ENCODE measurements at regions not wholly inside any gene's neighbourhood (a gene's known extent, or its start where the extent isn't known, plus 50 kb on each side); places are given as distances from the start of the nearest gene placed in this dataset.
"Not testable (repeated sequence)": the region's sequence is repeated elsewhere in the genome, so short reads cannot be mapped to it uniquely, and the experiment has no call there.

GRCh38 chr19:27729332-27729731, 1483.6 kb downstream of the UQCRFS1 start:
- H3K4me3 ChIP-seq (ENCODE audit: low read depth, low read length): no peak overlapping the region

GRCh38 chr19:27722625-27723024, 1490.3 kb downstream of the UQCRFS1 start:
- H3K4me3 ChIP-seq (ENCODE audit: low read depth, low read length): no peak overlapping the region

GRCh38 chr19:27720155-27720554, 1492.8 kb downstream of the UQCRFS1 start:
- H3K4me3 ChIP-seq (ENCODE audit: low read depth, low read length): no peak overlapping the region

DNA sequence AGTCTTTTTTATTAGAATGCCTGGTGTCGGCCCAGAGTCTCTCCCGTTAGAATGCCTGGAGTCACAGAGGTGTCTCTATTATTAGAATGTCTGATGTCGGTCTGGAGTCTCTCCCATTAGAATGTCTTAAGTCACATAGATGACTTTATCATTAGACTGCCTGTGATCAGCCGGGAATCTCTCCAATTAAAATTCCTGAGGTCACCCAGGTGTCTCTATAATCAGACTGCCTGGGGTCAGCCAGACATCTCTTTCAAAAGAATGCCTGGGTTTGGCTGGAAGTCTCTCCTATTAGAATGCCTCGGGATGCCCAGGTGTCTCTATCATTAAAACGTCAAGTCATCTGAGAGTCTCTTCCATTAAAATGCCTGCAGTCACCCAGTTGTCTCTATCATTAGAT, 1493.9 kb downstream of the UQCRFS1 start:
- H3K4me3 ChIP-seq (ENCODE audit: low read depth, low read length): no peak overlapping the region

DNA sequence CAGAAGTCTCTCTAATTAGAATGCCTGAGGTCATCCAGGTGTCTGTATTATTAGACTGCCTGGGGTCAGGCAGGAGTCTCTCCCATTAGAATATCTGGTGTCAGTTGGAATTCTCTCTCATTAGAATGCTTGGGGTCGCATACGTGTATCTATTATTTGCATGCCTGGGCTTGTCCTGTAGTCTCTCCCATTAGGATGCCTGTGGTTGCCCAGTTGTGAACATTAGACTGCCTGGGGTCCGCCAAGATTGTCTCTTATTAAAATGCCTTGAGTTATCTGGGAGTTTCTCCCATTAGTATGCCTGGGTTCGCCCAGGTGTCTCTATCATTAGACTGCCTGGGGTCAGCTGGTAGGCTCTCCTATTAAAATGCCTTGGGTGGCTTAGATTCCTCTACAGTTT, 1494.7 kb downstream of the UQCRFS1 start:
- H3K4me3 ChIP-seq (ENCODE audit: low read depth, low read length): no peak overlapping the region

DNA sequence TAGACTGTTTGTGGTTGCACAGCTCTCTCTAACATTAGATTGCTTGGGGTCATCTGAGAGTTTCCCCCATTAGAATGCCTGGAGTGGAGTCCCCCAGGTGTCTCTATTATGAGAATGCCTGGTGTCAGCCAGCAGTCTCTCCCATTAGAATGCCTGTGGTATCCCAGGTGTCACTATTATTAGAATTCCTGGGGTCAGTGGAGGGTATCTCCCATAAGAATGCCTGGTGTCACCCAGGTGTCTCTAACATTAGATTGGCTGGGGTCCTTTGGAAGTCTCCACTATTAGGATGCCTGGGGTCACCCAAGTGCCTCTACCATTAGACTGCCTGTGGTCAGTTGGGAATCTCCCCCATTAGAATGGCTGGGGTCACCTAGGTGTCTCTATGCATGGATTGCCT, 1495.1 kb downstream of the UQCRFS1 start:
- H3K4me3 ChIP-seq (ENCODE audit: low read depth, low read length): no peak overlapping the region

DNA sequence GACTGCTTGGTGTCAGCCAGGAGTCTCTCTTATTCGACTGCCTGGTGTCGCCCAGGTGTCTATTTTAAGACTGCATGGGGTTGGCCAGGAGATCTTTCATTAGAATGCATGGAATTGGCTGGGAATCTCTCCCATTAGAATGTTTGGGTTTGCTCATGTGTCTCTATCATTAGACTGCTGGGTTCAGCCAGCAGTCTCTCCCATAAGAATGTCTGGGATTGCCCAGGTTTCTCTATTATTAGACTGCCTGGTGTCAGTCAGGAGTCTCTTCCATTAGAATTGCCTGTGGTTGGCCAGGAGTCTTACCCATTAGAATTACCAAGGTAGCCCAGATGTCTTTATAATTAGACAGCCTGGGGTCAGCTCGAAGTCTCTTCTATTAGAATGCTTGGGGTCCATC, 1496.0 kb downstream of the UQCRFS1 start:
- H3K4me3 ChIP-seq (ENCODE audit: low read depth, low read length): no peak overlapping the region

DNA sequence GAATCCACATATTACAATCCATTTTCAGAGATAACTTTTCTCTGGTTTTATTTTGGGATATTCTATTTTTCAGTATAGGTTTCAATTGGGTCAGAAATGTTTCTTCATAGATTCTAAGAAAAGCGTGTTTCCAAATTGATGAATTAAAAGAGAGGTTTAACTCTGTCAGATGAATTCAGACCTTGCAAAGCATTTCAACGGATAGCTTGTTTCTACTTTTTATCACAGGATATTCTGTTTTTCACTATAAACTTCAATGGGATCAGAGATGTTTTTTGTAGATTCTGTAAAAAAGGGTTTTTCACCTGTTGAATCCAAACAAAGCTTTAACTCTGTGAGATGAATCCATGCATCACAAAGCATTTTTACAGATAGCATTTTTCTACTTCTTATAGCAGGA, 1498.1 kb downstream of the UQCRFS1 start:
- no peak overlapping the region for H3K4me3 ChIP-seq (ENCODE audit: low read depth, low read length)

DNA sequence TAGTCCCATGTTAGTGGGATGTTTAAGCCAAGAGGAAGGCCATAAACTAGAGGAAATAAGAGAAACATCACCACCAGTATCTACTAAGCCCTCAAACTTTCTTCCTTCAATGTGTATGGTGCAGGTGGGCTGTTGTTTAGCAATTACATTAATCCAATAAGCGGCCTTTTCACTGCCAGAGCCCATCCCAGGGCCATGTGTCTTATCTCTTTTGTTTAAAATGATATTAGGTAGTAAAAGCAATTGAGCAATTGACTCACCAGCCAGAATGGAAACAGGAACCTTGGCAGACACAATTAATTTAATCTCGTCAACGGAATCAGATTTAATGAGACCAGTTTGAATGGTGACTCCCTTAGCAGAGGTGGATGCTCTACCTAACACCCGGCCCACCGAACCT, 1503.5 kb downstream of the UQCRFS1 start:
- H3K4me3 ChIP-seq (ENCODE audit: low read depth, low read length): no peak overlapping the region

DNA sequence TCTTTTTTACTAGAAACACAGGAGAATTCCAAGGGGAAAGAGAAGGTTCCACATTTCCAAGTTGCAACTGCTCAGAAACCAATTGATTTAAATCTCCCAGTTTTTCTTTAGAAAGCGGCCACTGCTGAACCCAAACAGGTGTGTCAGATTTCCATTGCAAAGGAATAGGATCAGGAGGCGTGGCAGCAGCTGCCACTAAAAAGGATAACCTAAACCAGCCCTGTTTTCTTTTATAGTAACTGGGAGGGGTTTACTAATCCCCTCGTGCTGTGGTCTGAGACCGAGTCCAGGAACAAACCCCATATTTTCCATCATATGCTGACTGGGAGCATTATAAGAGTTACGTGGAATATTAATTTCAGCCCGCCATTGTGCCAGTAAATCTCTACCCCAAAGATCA, 1504.0 kb downstream of the UQCRFS1 start:
- not testable (repeated sequence) for H3K4me3 ChIP-seq (ENCODE audit: low read depth, low read length)

- not testable (repeated sequence) for H3K4me3 ChIP-seq (ENCODE audit: low read depth, low read length)
Measured at GRCh38 chr19:27707026-27707425, 1505.9 kb downstream of the UQCRFS1 start.

DNA sequence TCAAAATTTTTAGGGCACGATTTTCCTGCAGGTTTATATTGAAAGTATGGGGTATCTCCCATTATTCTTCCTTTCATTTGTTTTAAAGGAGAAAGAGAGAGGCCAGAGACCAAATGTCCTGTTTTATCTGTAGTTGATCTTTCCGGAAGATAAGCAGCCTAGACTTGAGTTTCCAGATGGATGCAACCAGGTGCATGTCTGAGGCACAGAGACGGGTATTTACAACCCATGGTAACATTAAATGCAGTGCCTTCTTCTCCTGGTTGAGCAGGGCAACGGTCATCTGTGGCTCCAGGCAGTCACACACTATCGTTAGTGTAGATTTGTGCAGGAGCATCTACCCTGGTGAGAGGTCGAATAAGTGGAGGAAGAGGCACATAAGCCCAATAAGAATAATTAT, 1507.1 kb downstream of the UQCRFS1 start:
- H3K4me3 ChIP-seq (ENCODE audit: low read depth, low read length): no peak overlapping the region

- H3K4me3 ChIP-seq (ENCODE audit: low read depth, low read length): no peak overlapping the region
Measured at GRCh38 chr19:27694361-27695055, 1518.4 kb downstream of the UQCRFS1 start.

DNA sequence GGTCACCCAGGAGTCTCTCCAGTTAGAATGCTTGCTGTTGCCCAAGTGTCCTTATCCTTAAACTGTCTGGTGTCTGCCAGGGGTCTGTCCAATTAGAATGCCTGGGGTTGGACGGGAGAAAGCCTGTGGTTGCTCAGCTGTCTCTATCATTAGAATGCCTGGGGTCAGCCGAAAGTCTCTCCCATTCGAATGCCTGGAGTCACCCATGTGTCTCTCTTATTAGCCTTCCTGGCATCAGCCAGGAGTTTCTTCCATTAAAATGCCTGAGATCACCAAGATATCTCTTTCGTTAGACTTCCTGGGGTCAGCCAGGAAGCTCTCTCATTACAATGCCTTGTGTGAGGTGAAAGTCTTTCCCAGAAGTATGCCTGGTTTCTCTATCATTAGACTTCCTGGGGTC, 1521.0 kb downstream of the UQCRFS1 start:
- H3K4me3 ChIP-seq (ENCODE audit: low read depth, low read length): no peak overlapping the region

DNA sequence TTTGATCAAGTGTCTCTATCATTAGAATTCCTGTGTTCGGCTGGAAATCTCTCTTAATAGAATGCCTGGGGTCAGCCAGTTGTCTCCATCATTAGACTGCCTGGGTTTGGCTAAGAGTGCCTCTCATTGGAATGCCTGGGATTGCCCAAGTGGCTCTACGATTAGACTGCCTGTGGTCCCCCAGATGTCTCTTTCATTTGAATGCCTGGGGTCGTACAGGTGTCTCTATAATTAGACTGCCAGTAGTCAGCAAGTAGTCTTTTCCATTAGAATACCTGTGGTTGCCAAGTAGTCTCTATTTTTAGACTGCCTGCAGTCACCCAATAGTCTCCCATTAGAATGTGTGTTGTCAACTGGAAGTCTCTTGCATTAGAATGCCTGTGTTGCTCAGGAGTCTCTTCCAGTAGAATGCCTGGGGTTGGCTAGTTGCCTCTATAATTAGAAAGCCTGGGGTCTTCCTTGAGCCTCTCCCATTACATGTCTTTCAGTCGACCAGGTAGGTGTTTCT, 1523.2 kb downstream of the UQCRFS1 start:
- no peak overlapping the region for H3K4me3 ChIP-seq (ENCODE audit: low read depth, low read length)

- H3K4me3 ChIP-seq (ENCODE audit: low read depth, low read length): no peak overlapping the region
Measured at GRCh38 chr19:27684293-27684692, 1528.7 kb downstream of the UQCRFS1 start.

- no peak overlapping the region for H3K4me3 ChIP-seq (ENCODE audit: low read depth, low read length)
Measured at GRCh38 chr19:27681972-27682371, 1531.0 kb downstream of the UQCRFS1 start.

- H3K4me3 ChIP-seq (ENCODE audit: low read depth, low read length): no peak overlapping the region
Measured at GRCh38 chr19:27679905-27680304, 1533.0 kb downstream of the UQCRFS1 start.

GRCh38 chr19:27679399-27679798, 1533.6 kb downstream of the UQCRFS1 start:
- H3K4me3 ChIP-seq (ENCODE audit: low read depth, low read length): no peak overlapping the region

- H3K4me3 ChIP-seq (ENCODE audit: low read depth, low read length): no peak overlapping the region
Measured at GRCh38 chr19:27676877-27677276, 1536.1 kb downstream of the UQCRFS1 start.

DNA sequence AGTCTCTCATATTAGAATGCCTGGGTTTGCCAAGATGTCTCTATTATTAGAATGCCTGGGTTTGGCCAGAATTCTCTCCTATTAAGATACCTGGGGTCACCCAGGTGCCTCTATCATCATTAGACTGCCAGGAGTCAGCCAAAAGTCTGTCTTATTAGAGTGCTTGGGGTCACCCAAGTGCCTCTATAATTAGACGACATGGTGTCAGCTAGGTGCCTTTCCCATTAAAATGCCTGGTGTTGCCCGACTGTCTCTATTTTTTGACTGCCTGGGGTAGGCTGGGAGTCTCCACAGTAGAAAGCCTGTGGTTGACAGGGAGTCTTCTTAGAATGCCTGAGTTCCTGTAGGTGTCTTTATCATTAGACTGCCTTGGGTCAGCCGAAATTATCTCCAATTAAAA, 1536.6 kb downstream of the UQCRFS1 start:
- H3K4me3 ChIP-seq (ENCODE audit: low read depth, low read length): no peak overlapping the region

- H3K4me3 ChIP-seq (ENCODE audit: low read depth, low read length): no peak overlapping the region
Measured at GRCh38 chr19:27675771-27676170, 1537.2 kb downstream of the UQCRFS1 start.

DNA sequence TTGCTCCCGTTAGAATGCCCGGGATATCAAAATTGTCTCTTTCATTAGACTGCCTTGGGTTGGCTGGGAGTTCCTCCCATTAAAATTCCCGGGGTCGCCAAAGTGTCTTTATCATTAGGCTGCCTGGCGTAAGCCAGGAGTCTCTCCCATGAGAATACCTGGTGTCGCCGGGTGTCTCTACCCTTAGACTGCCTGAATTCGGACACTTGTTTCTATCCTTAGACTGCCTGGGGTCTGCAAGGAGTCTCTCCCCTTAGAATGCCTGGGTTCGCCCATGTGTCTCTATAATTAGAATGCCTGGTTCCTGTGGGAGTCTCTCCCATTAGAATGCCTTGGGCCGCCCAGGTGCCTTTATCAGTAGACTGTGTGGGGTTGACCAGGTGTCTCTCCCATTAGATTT, 1538.2 kb downstream of the UQCRFS1 start:
- H3K4me3 ChIP-seq (ENCODE audit: low read depth, low read length): no peak overlapping the region
